Astrocyte (in vitro differentiated cells and primary cell): ENCODE measurements at regions not wholly inside any gene's neighbourhood (a gene's known extent, or its start where the extent isn't known, plus 50 kb on each side); places are given as distances from the start of the nearest gene placed in this dataset.
"Not testable (repeated sequence)": the region's sequence is repeated elsewhere in the genome, so short reads cannot be mapped to it uniquely, and the experiment has no call there.

ENCODE experiments used
- DNase-seq: peaks from one replicate; pipeline ENCODE4 v3.0.0-alpha.2; 2010; ENCODE audit warnings: low read depth
- FAIRE-seq: peaks from 2 replicates; lab custom pipeline; 2011; peaks lifted over from hg19 to GRCh38; lab: Jason Lieb, UNC
- H2AFZ ChIP-seq: 2 replicates; pipeline ENCODE4 v1.6.0; 2012; ENCODE audit warnings: low read depth, low read length, inconsistent platforms
- H3K27ac ChIP-seq: 2 replicates; pipeline ENCODE4 v1.5.1; 2011; ENCODE audit warnings: low read depth, low read length, inconsistent platforms
- H3K27me3 ChIP-seq: 2 replicates; pipeline ENCODE4 v1.6.0; 2011; ENCODE audit warnings: low read length, inconsistent platforms; ENCODE audit not compliant: insufficient read depth
- H3K36me3 ChIP-seq: 2 replicates; pipeline ENCODE4 v1.5.1; 2011; ENCODE audit warnings: low read length, inconsistent platforms; ENCODE audit not compliant: insufficient read depth
- H3K4me1 ChIP-seq: 2 replicates; pipeline ENCODE4 v1.5.1; 2011; ENCODE audit warnings: low read length, inconsistent platforms; ENCODE audit not compliant: insufficient read depth
- H3K4me2 ChIP-seq: 2 replicates; pipeline ENCODE4 v1.6.0; 2012; ENCODE audit warnings: low read length, inconsistent platforms
- H3K4me3 ChIP-seq: 2 replicates; pipeline ENCODE4 v1.5.1; 2011; ENCODE audit warnings: low read depth, mild to moderate bottlenecking, low read length, inconsistent platforms; ENCODE audit not compliant: insufficient read depth
- H3K79me2 ChIP-seq: 2 replicates; pipeline ENCODE4 v1.6.0; 2012; ENCODE audit warnings: mild to moderate bottlenecking, low read length, inconsistent platforms; ENCODE audit not compliant: insufficient read depth
- H3K9ac ChIP-seq: 2 replicates; pipeline ENCODE4 v1.6.0; 2012; ENCODE audit warnings: mild to moderate bottlenecking, low read length, inconsistent platforms
- H3K9me3 ChIP-seq: 2 replicates; pipeline ENCODE4 v1.5.1; 2012; ENCODE audit warnings: low read depth, mild to moderate bottlenecking, low read length, inconsistent platforms; ENCODE audit not compliant: insufficient read depth
- H4K20me1 ChIP-seq: 2 replicates; pipeline ENCODE4 v1.6.0; 2012; ENCODE audit warnings: low read length, inconsistent platforms; ENCODE audit not compliant: insufficient read depth
- H3K27ac Mint-ChIP-seq: one replicate; pipeline ENCODE4 v1.8.0; 2021; ENCODE audit warnings: mild to moderate bottlenecking, mixed read lengths; ENCODE audit not compliant: unreplicated experiment
- H3K27me3 Mint-ChIP-seq: one replicate; pipeline ENCODE4 v1.8.0; 2021; ENCODE audit warnings: low read depth, mixed read lengths; ENCODE audit not compliant: unreplicated experiment
- H3K36me3 Mint-ChIP-seq: one replicate; pipeline ENCODE4 v1.8.0; 2021; ENCODE audit warnings: low read depth, mixed read lengths; ENCODE audit not compliant: unreplicated experiment
- H3K4me1 Mint-ChIP-seq: one replicate; pipeline ENCODE4 v1.8.0; 2021; ENCODE audit warnings: low read depth, mixed read lengths; ENCODE audit not compliant: unreplicated experiment
- H3K4me3 Mint-ChIP-seq: one replicate; pipeline ENCODE4 v1.8.0; 2021; ENCODE audit warnings: mild to moderate bottlenecking, moderate library complexity, mixed read lengths; ENCODE audit not compliant: unreplicated experiment
- H3K9me3 Mint-ChIP-seq: one replicate; pipeline ENCODE4 v1.8.0; 2021; ENCODE audit warnings: mild to moderate bottlenecking, mixed read lengths; ENCODE audit not compliant: unreplicated experiment
- EZH2 ChIP-seq: IDR thresholded peaks from 2 replicates; pipeline ENCODE4 v1.6.1; 2012; ENCODE audit warnings: mild to moderate bottlenecking, low read length, inconsistent platforms; ENCODE audit not compliant: insufficient read depth
- TF ChIP-seq, protein P1 (sequence below): IDR thresholded peaks from 2 replicates; pipeline ENCODE4 v1.5.1; 2011; ENCODE audit warnings: low read depth, mild to moderate bottlenecking, inconsistent platforms, low read length, moderate library complexity; ENCODE audit not compliant: insufficient read depth

DNA sequence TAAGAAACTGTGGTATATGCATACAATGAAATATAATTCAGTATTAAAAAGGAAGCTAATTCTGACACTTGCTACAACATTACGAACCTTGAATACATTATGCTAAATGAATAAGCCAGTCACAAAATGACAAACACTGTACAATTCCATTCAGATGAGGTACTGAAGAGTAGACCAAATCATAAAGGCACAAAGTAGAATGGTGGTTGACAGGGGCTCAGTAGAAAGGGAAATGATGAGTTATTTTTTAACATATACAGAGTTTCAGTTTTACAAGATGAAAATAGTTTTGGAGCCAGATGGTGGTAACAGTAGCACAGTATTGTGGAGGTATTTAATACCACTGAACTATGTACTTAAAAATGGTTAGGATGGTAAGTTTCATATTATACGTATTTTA lies 254.6 kb upstream of the RBMS3 start:
- no peaks in the 10 kb centered on the region for H3K4me1 Mint-ChIP-seq
- Histone ChIP-seq H3K36me3 (no peaks in the 10 kb centered on the region), H3K9me3 (no peaks in the 10 kb centered on the region), H3K27me3 (no peaks in the 10 kb centered on the region), H2AFZ (no peak overlapping the region), H3K27ac (no peak overlapping the region), H3K4me3 (no peak overlapping the region), H3K4me2 (no peak overlapping the region), H3K4me1 (no peaks in the 10 kb centered on the region), H4K20me1 (no peaks in the 10 kb centered on the region), H3K9ac (no peak overlapping the region), H3K79me2 (no peaks in the 10 kb centered on the region)
- peaks cover 7% of the 10 kb centered on the region for H3K9me3 Mint-ChIP-seq
- FAIRE-seq (no peak), DNase-seq (no peak)
- H3K27ac Mint-ChIP-seq: no peak overlapping the region
- H3K36me3 Mint-ChIP-seq: no peaks in the 10 kb centered on the region
- H3K4me3 Mint-ChIP-seq: no peak overlapping the region
- H3K27me3 Mint-ChIP-seq: no peaks in the 10 kb centered on the region
- TF ChIP-seq, protein P1, sequence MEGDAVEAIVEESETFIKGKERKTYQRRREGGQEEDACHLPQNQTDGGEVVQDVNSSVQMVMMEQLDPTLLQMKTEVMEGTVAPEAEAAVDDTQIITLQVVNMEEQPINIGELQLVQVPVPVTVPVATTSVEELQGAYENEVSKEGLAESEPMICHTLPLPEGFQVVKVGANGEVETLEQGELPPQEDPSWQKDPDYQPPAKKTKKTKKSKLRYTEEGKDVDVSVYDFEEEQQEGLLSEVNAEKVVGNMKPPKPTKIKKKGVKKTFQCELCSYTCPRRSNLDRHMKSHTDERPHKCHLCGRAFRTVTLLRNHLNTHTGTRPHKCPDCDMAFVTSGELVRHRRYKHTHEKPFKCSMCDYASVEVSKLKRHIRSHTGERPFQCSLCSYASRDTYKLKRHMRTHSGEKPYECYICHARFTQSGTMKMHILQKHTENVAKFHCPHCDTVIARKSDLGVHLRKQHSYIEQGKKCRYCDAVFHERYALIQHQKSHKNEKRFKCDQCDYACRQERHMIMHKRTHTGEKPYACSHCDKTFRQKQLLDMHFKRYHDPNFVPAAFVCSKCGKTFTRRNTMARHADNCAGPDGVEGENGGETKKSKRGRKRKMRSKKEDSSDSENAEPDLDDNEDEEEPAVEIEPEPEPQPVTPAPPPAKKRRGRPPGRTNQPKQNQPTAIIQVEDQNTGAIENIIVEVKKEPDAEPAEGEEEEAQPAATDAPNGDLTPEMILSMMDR: no peak
- TF ChIP-seq EZH2: no peak

DNA sequence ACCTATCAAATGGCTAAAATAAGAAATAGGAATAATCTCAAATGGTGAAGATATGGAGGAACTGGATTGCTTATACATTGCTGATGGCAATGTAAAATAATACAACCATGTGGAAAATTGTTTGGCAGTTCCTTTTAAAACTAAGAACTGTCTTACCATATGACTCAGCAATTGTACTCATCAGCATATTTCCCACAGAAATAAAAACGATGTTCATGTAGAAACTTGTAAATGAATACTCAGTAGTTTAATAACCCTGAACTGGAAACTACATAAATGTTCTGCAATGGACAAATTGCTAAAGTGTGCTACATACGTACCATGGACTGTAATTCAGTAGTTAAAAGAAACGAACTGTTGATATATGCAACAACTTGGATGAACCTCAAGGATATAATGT lies 253.9 kb upstream of the RBMS3 start:
- peaks cover 7% of the 10 kb centered on the region for H3K9me3 Mint-ChIP-seq
- H3K36me3 Mint-ChIP-seq: no peaks in the 10 kb centered on the region
- no peak for DNase-seq
- no peak overlapping the region for H2AFZ ChIP-seq
- H3K27ac ChIP-seq: no peak overlapping the region
- H3K4me2 ChIP-seq: no peak overlapping the region
- H4K20me1 ChIP-seq: no peaks in the 10 kb centered on the region
- no peaks in the 10 kb centered on the region for H3K9me3 ChIP-seq
- H3K27ac Mint-ChIP-seq: no peak overlapping the region
- TF ChIP-seq EZH2: no peak
- TF ChIP-seq, protein P1: no peak
- no peaks in the 10 kb centered on the region for H3K4me1 ChIP-seq
- no peaks in the 10 kb centered on the region for H3K27me3 Mint-ChIP-seq
- no peak overlapping the region for H3K9ac ChIP-seq
- no peaks in the 10 kb centered on the region for H3K36me3 ChIP-seq
- no peak overlapping the region for H3K4me3 Mint-ChIP-seq
- no peak for FAIRE-seq
- no peaks in the 10 kb centered on the region for H3K79me2 ChIP-seq
- no peaks in the 10 kb centered on the region for H3K27me3 ChIP-seq
- H3K4me1 Mint-ChIP-seq: no peaks in the 10 kb centered on the region
- H3K4me3 ChIP-seq: no peak overlapping the region

DNA sequence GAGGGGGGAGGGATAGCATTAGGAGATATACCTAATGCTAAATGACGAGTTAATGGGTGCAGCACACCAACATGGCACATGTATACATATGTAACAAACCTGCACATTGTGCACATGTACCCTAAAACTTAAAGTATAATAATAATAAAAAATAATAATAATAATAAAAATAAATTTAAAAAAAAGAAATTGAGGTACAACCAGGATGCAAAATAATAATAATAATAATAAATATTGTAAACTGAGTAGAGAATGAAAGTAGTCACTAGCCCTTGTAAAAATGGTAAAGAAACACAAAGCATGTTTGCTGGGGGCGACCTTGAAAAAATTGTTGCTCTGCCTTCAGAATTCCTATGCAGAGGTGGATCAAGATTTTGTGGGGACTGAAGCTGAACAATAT lies 249.7 kb upstream of the RBMS3 start:
- not testable (repeated sequence) for H3K79me2 ChIP-seq, H3K9me3 Mint-ChIP-seq, H3K4me1 ChIP-seq, H3K27me3 ChIP-seq, H3K9ac ChIP-seq, H4K20me1 ChIP-seq, H3K4me3 Mint-ChIP-seq, H3K4me2 ChIP-seq, FAIRE-seq, H3K27ac Mint-ChIP-seq, H3K36me3 Mint-ChIP-seq, H3K27me3 Mint-ChIP-seq, H3K4me1 Mint-ChIP-seq, DNase-seq, H3K36me3 ChIP-seq, H3K4me3 ChIP-seq, H3K27ac ChIP-seq, H2AFZ ChIP-seq, H3K9me3 ChIP-seq
